OCI-LY3 (cell line): ENCODE measurements at regions not wholly inside any gene's neighbourhood (a gene's known extent, or its start where the extent isn't known, plus 50 kb on each side); places are given as distances from the start of the nearest gene placed in this dataset.

Experiments
- EZH2phosphoT487 ChIP-seq: fragments of 200-600 bp; shearing (Covaris generic); IDR thresholded peaks from 2 replicates; pipeline ENCODE4 v1.6.1; 2018; ENCODE audit warnings: antibody characterized with exemption, mixed run types, low read depth
- TF ChIP-seq, protein P1 (sequence below): fragments of 200-600, 300-600 bp; sonication (generic); IDR thresholded peaks from 2 replicates; pipeline ENCODE4 v1.5.1; 2014; ENCODE audit warnings: antibody characterized with exemption, low read length, low read depth

GRCh38 chr18:8989017-8989416 lies 113.5 kb upstream of the NDUFV2 start:
- TF ChIP-seq, protein P1, sequence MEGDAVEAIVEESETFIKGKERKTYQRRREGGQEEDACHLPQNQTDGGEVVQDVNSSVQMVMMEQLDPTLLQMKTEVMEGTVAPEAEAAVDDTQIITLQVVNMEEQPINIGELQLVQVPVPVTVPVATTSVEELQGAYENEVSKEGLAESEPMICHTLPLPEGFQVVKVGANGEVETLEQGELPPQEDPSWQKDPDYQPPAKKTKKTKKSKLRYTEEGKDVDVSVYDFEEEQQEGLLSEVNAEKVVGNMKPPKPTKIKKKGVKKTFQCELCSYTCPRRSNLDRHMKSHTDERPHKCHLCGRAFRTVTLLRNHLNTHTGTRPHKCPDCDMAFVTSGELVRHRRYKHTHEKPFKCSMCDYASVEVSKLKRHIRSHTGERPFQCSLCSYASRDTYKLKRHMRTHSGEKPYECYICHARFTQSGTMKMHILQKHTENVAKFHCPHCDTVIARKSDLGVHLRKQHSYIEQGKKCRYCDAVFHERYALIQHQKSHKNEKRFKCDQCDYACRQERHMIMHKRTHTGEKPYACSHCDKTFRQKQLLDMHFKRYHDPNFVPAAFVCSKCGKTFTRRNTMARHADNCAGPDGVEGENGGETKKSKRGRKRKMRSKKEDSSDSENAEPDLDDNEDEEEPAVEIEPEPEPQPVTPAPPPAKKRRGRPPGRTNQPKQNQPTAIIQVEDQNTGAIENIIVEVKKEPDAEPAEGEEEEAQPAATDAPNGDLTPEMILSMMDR, result no peak
- no peak for TF ChIP-seq EZH2phosphoT487
